HG02970 (cell line): ENCODE measurements at regions not wholly inside any gene's neighbourhood (a gene's known extent, or its start where the extent isn't known, plus 50 kb on each side); places are given as distances from the start of the nearest gene placed in this dataset.
"Not testable (repeated sequence)": the region's sequence is repeated elsewhere in the genome, so short reads cannot be mapped to it uniquely, and the experiment has no call there.

Experiments used
- ATAC-seq: cut with Tn5 transposase; IDR thresholded peaks from one replicate; pipeline ENCODE4 v1.9.1; 2021; ENCODE audit warnings: mild to moderate bottlenecking, moderate library complexity, moderate number of reproducible peaks; ENCODE audit not compliant: unreplicated experiment, low FRiP score

GRCh38 chr15:79161837-79162508, 71.4 kb upstream of the RASGRF1 start:
- ATAC-seq, result no peak

DNA sequence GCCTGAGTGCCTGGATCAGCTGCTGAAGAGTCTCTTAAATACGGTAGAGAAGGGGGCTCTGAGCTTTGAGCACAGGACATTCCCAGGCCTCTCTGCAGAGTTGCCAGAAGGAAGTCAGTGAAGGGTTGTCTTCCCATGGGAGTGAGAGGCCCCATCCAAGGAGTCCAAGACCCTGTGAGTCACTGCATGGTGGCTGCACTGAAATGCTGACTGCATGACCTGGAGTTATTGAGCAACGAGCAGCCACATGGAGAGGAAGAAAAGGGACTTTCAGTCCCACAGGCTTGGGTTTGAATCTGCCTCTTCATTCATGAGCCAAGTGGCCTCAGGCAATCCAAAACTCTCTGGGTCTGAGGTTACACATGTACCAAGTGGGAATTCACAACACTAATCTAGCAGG, 69.6 kb upstream of the RASGRF1 start:
- no peak for ATAC-seq

GRCh38 chr15:79157631-79158592, 67.3 kb upstream of the RASGRF1 start:
- no peak for ATAC-seq

- ATAC-seq, result no peak
Observed at GRCh38 chr15:79156704-79157375, 66.3 kb upstream of the RASGRF1 start.

DNA sequence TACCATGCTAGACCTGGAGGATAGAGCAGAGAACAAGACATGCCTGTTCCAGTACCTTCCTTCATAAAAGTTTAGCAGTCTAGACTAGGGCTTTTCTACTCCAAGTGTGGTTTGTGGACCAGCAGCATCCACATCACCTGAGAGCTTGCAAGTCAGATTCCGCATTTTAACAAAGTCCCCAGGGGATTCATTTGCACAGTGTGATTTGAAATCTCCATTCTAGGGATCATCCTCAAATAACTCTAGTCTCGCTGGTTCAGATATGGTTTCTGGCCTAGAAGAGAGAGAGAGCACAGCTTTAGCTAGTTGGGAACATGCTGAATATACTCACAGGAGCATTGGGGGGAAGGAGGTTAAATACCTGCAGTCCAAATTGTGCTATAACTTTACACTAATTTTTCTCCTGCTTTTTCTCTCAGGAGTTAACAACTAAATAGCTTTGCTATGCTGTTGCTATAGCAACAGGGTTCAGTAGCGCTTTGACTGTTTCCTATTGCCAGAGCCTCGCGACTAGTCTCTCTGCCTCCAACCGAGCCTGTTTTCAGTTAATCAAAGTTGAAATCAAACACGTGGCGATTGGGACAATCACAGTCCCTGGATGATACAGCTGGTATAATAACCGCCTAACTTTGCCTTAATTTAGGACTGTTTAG, 64.0 kb upstream of the RASGRF1 start:
- no peak for ATAC-seq

- ATAC-seq, result not testable (repeated sequence)
Observed at GRCh38 chr15:79144290-79144689, 53.7 kb upstream of the RASGRF1 start.

- no peak for ATAC-seq
Observed at GRCh38 chr15:79140846-79141570, 50.4 kb upstream of the RASGRF1 start.
